ENCODE measurements at regions not wholly inside any gene's neighbourhood (a gene's known extent, or its start where the extent isn't known, plus 50 kb on each side); places are given as distances from the start of the nearest gene placed in this dataset.

DNA sequence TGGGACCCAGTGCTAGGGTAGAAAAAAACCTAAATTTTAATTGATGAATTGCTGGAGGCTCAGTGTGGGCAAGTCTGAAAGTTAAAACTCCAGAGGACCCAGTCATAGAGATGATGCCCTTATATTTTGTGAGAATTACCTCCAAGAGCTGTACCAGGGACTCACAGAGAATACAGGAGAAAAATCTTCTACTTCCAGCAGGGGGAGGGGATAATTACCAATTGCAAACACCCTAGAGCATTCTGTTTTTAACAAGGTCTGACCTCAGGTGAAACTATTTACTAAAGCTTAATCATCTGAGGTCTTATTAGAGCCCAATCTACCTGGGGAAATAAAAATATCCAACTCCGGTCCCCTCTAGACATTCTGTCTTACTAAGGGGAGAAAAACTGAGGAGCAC lies 994.7 kb upstream of the MIR17HG start:
- TF ChIP-seq, protein P1, sequence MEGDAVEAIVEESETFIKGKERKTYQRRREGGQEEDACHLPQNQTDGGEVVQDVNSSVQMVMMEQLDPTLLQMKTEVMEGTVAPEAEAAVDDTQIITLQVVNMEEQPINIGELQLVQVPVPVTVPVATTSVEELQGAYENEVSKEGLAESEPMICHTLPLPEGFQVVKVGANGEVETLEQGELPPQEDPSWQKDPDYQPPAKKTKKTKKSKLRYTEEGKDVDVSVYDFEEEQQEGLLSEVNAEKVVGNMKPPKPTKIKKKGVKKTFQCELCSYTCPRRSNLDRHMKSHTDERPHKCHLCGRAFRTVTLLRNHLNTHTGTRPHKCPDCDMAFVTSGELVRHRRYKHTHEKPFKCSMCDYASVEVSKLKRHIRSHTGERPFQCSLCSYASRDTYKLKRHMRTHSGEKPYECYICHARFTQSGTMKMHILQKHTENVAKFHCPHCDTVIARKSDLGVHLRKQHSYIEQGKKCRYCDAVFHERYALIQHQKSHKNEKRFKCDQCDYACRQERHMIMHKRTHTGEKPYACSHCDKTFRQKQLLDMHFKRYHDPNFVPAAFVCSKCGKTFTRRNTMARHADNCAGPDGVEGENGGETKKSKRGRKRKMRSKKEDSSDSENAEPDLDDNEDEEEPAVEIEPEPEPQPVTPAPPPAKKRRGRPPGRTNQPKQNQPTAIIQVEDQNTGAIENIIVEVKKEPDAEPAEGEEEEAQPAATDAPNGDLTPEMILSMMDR (IDR thresholded peaks at IDR 0.05) = no peak
- no peaks in the 10 kb centered on the region for H3K36me3 ChIP-seq
- no peak overlapping the region for H3K27ac ChIP-seq
- FAIRE-seq (no peak), DNase-seq (no peak), ATAC-seq (no peak)
- no peaks in the 10 kb centered on the region for H3K27me3 ChIP-seq
- intact Hi-C loops (cut with DNase I) = no loop called here
- H3K4me3 ChIP-seq = no peak overlapping the region
- WGBS, 2 donors = 45 to 63% methylated on average over 1 of the region's 1 CpG
- H3K4me1 ChIP-seq = no peaks in the 10 kb centered on the region
- H3K9me3 ChIP-seq = no peaks in the 10 kb centered on the region

DNA sequence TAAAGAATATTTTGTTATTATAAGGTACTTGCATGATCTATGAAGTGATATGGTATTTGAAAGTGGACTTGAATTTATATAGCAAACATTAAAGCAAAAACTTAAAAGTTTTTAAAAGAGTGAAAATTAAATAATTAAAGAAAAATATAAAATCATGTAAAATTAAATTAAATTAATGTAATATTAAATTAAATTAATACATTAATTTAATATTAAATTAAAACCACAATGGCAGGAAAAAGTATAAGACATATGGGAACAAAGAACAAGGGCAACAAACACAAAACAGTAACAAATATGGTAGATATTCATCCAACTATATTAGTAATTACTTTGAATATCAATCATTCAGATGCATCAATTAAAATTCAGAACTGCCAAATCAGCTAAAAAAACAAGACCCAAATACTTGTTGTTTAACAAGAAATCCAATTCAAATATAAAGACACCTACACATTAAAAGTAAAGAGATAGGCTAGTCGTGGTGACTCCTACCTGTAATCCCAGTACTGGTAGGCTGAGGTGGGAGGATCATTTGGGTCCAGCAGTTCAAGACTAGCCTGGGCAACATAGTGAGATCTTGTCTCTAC lies 992.2 kb upstream of the MIR17HG start:
- H3K4me1 ChIP-seq = no peaks in the 10 kb centered on the region
- FAIRE-seq (peak; percentile 75), DNase-seq (no peak), ATAC-seq (no peak)
- no peak overlapping the region for H3K4me3 ChIP-seq
- H3K27me3 ChIP-seq = no peaks in the 10 kb centered on the region
- no peaks in the 10 kb centered on the region for H3K9me3 ChIP-seq
- intact Hi-C loops (cut with DNase I) = no loop called here
- TF ChIP-seq, protein P1 (IDR thresholded peaks at IDR 0.05) = no peak
- no peaks in the 10 kb centered on the region for H3K36me3 ChIP-seq
- 66 to 71% methylated on average over 1 of the region's 1 CpG for WGBS, 2 donors
- no peak overlapping the region for H3K27ac ChIP-seq

DNA sequence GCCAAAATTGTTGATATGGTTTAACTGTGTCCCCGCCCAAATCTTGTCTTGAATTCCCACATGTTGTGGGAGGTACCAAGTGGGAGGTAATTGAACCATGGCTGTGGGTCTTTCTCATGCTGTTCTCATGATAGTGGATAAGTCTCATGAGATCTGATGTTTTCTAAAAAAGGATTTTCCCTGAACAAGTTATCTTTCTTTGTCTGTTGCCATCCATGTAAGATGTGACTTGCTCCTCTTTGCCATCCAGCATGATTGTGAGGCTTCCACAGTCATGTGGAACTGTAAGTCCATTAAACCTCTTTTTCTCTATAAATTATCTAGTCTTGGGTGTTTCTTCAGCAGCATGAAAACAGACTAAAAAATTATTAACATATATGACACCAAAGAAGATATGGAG lies 986.7 kb upstream of the MIR17HG start:
- ATAC-seq (no peak), DNase-seq (no peak), FAIRE-seq (no peak)
- intact Hi-C loops (cut with DNase I) = no loop called here
- 65 to 80% methylated on average over 1 of the region's 1 CpG for WGBS, 2 donors
- Histone ChIP-seq H3K4me1 (no peaks in the 10 kb centered on the region), H3K4me3 (no peak overlapping the region), H3K27ac (no peak overlapping the region), H3K27me3 (no peaks in the 10 kb centered on the region), H3K36me3 (no peaks in the 10 kb centered on the region), H3K9me3 (no peaks in the 10 kb centered on the region)
- TF ChIP-seq, protein P1 (IDR thresholded peaks at IDR 0.05) = no peak

DNA sequence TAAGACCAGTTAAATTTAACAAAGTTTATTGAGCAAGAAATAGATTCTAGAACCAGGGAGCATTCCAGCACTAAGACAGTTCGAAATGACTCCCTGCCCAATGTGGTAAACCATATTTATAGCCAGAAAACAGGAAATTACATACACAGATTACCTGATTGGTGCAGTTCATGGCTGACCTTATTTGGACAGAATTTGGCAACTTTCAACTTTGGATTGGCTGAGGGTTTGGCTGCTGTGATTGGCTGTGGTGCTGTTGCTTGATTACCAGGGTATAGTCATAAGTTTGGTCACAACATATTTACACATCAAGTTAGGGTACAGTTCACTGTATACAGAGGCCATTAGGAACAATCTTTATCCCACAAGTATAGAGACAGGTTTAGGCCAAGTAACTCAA lies 984.8 kb upstream of the MIR17HG start:
- Histone ChIP-seq H3K27ac (no peak overlapping the region), H3K36me3 (no peaks in the 10 kb centered on the region), H3K9me3 (no peaks in the 10 kb centered on the region), H3K4me3 (no peak overlapping the region), H3K4me1 (no peaks in the 10 kb centered on the region), H3K27me3 (no peaks in the 10 kb centered on the region)
- intact Hi-C loops (cut with DNase I) = no loop called here
- TF ChIP-seq, protein P1 (IDR thresholded peaks at IDR 0.05) = no peak
- 62 to 78% methylated on average over 1 of the region's 1 CpG for WGBS, 2 donors
- ATAC-seq (no peak), FAIRE-seq (no peak), DNase-seq (no peak)

DNA sequence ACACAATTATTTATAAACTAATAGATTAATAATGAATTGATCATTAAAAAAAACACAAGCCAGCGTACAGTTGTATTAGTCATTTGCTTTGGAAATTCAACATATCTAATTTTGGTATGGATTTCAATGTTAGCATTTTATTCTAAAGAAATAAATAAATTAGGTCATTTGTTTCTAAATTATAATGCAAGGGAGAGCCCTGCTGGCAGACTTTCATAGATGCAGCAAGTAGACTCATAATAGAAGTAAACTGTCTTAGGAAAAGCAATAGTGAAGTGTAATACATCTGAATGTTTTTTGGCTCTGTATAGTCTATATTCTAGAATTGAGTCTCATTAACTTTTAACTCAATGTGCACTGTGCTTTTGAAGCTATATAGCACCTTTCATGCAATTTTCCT lies 982.4 kb upstream of the MIR17HG start:
- Histone ChIP-seq H3K4me1 (no peaks in the 10 kb centered on the region), H3K9me3 (no peaks in the 10 kb centered on the region), H3K27ac (no peak overlapping the region), H3K27me3 (no peaks in the 10 kb centered on the region), H3K36me3 (no peaks in the 10 kb centered on the region), H3K4me3 (no peak overlapping the region)
- intact Hi-C loops (cut with DNase I) = no loop called here
- TF ChIP-seq, protein P1 (IDR thresholded peaks at IDR 0.05) = no peak
- ATAC-seq = no peak
- no peak for FAIRE-seq
- no peak for DNase-seq
- 94 to 98% methylated on average over 1 of the region's 1 CpG for WGBS, 2 donors
